GM19452 (cell line): ENCODE measurements at regions not wholly inside any gene's neighbourhood (a gene's known extent, or its start where the extent isn't known, plus 50 kb on each side); places are given as distances from the start of the nearest gene placed in this dataset.
"Not testable (repeated sequence)": the region's sequence is repeated elsewhere in the genome, so short reads cannot be mapped to it uniquely, and the experiment has no call there.

Source experiments
- ATAC-seq: cut with Tn5 transposase; IDR thresholded peaks from one replicate; pipeline ENCODE4 v1.9.1; 2021; ENCODE audit not compliant: unreplicated experiment

GRCh38 chr3:10109-10996 is 186.2 kb upstream of the CHL1 start:
- not testable (repeated sequence) for ATAC-seq

- no peak for ATAC-seq
Observed at GRCh38 chr3:11734-12133, 184.8 kb upstream of the CHL1 start.

- no peak for ATAC-seq
Observed at GRCh38 chr3:14652-15051, 181.9 kb upstream of the CHL1 start.

- ATAC-seq = no peak
Observed at GRCh38 chr3:16366-16765, 180.2 kb upstream of the CHL1 start.

- ATAC-seq = no peak
Observed at GRCh38 chr3:20421-20820, 176.1 kb upstream of the CHL1 start.

- ATAC-seq = no peak
Observed at GRCh38 chr3:24006-24405, 172.6 kb upstream of the CHL1 start.

GRCh38 chr3:25056-25455 is 171.5 kb upstream of the CHL1 start:
- no peak for ATAC-seq

- not testable (repeated sequence) for ATAC-seq
Observed at GRCh38 chr3:35985-36384, 160.6 kb upstream of the CHL1 start.

GRCh38 chr3:42871-43744 is 153.5 kb upstream of the CHL1 start:
- ATAC-seq = not testable (repeated sequence)

- ATAC-seq = no peak
Observed at GRCh38 chr3:44028-44676, 152.4 kb upstream of the CHL1 start.

GRCh38 chr3:44941-45340 is 151.6 kb upstream of the CHL1 start:
- ATAC-seq = not testable (repeated sequence)

GRCh38 chr3:46576-46975 is 150.0 kb upstream of the CHL1 start:
- ATAC-seq = no peak

GRCh38 chr3:53441-53840 is 143.1 kb upstream of the CHL1 start:
- not testable (repeated sequence) for ATAC-seq

- ATAC-seq = no peak
Observed at GRCh38 chr3:54240-54639, 142.3 kb upstream of the CHL1 start.

GRCh38 chr3:56672-57071 is 139.9 kb upstream of the CHL1 start:
- ATAC-seq = no peak

GRCh38 chr3:59854-60253 is 136.7 kb upstream of the CHL1 start:
- no peak for ATAC-seq

GRCh38 chr3:63095-63765 is 133.3 kb upstream of the CHL1 start:
- ATAC-seq = no peak

GRCh38 chr3:69690-70089 is 126.9 kb upstream of the CHL1 start:
- ATAC-seq = no peak

GRCh38 chr3:72776-73175 is 123.8 kb upstream of the CHL1 start:
- no peak for ATAC-seq

- no peak for ATAC-seq
Observed at GRCh38 chr3:73271-73670, 123.3 kb upstream of the CHL1 start.

GRCh38 chr3:74676-75243 is 121.8 kb upstream of the CHL1 start:
- no peak for ATAC-seq
